HEK293 (cell line): ENCODE measurements at regions not wholly inside any gene's neighbourhood (a gene's known extent, or its start where the extent isn't known, plus 50 kb on each side); places are given as distances from the start of the nearest gene placed in this dataset.

Experiments
- CTCF ChIA-PET: fragments of 350-600 bp; formaldehyde crosslinking; extraction: SDS; loops from one replicate; lab custom pipeline; 2021; ENCODE audit warnings: antibody characterized with exemption; lab: Yijun Ruan, JAX
- POLR2A ChIA-PET: fragments of 300-600 bp; formaldehyde crosslinking; extraction: SDS; loops from one replicate; lab custom pipeline; 2020; ENCODE audit warnings: antibody characterized with exemption, inconsistent platforms; lab: Yijun Ruan, JAX
- H3K27ac ChIP-seq: fragments of 200-500 bp; sonication (Bioruptor generic); 2 replicates; pipeline ENCODE4 v1.5.1; 2014; ENCODE audit warnings: low read depth, low read length, control low read depth, inconsistent platforms; ENCODE audit errors: extremely low read depth
- H3K36me3 ChIP-seq, 2 experiments: fragments of 200-500 bp in 1 of 2; sonication (Bioruptor generic) in 1 of 2; 1 replicate in 1 of 2; 2 replicates in 1 of 2; pipeline ENCODE4 v1.5.1; 2014 to 2017; ENCODE audit warnings: inconsistent platforms in 2 of 2, low read length in 2 of 2; ENCODE audit not compliant: control insufficient read depth in 2 of 2, insufficient read depth in 1 of 2
- H3K4me1 ChIP-seq: fragments of 200-500 bp; sonication (Bioruptor generic); 2 replicates; pipeline ENCODE4 v1.5.1; 2014; ENCODE audit warnings: mild to moderate bottlenecking, low read length, inconsistent platforms; ENCODE audit not compliant: control insufficient read depth, insufficient read depth
- H3K4me3 ChIP-seq: 2 replicates; pipeline ENCODE4 v1.5.1; 2011; ENCODE audit warnings: low read depth, mild to moderate bottlenecking, control low read depth, low read length, moderate library complexity
- H3K9me3 ChIP-seq: fragments of 200-500 bp; sonication (Bioruptor generic); 2 replicates; pipeline ENCODE4 v1.5.1; 2014; ENCODE audit warnings: low read depth, low read length, inconsistent platforms; ENCODE audit not compliant: control insufficient read depth, insufficient read depth
- BCL11B ChIP-seq: fragments of 450-650 bp; formaldehyde crosslinking; IDR thresholded peaks from 2 replicates; pipeline ENCODE4 v1.5.1; 2016; ENCODE audit warnings: low read depth, missing biosample characterization, missing genetic modification characterization
- KLF17 ChIP-seq: fragments of 450-650 bp; formaldehyde crosslinking; IDR thresholded peaks from 2 replicates; pipeline ENCODE4 v1.5.1; 2016; ENCODE audit warnings: missing biosample characterization, missing genetic modification characterization
- PRDM2 ChIP-seq: fragments of 450-650 bp; formaldehyde crosslinking; IDR thresholded peaks from 2 replicates; pipeline ENCODE4 v1.5.1; 2016; ENCODE audit warnings: missing biosample characterization, missing genetic modification characterization, borderline replicate concordance
- RBAK ChIP-seq: fragments of 450-650 bp; formaldehyde crosslinking; IDR thresholded peaks from 2 replicates; pipeline ENCODE4 v1.5.1; 2016; ENCODE audit warnings: missing biosample characterization, missing genetic modification characterization
- SP7 ChIP-seq: fragments of 450-650 bp; formaldehyde crosslinking; IDR thresholded peaks from 2 replicates; pipeline ENCODE4 v1.5.1; 2016; ENCODE audit warnings: missing biosample characterization, missing genetic modification characterization
- TSHZ1 ChIP-seq: fragments of 450-650 bp; formaldehyde crosslinking; IDR thresholded peaks from 2 replicates; pipeline ENCODE4 v1.5.1; 2016; ENCODE audit warnings: missing biosample characterization, missing genetic modification characterization, borderline replicate concordance
- ZBTB44 ChIP-seq: fragments of 450-650 bp; IDR thresholded peaks from 2 replicates; pipeline ENCODE4 v1.5.1; 2018; ENCODE audit warnings: missing biosample characterization, mild to moderate bottlenecking, missing genetic modification characterization
- ZFP37 ChIP-seq: fragments of 450-650 bp; formaldehyde crosslinking; IDR thresholded peaks from 2 replicates; pipeline ENCODE4 v1.5.1; 2016; ENCODE audit warnings: missing biosample characterization, missing genetic modification characterization
- ZNF146 ChIP-seq: fragments of 450-650 bp; formaldehyde crosslinking; IDR thresholded peaks from 2 replicates; pipeline ENCODE4 v1.5.1; 2016; ENCODE audit warnings: missing biosample characterization, missing genetic modification characterization
- ZNF184 ChIP-seq: fragments of 450-650 bp; IDR thresholded peaks from 2 replicates; pipeline ENCODE4 v1.5.1; 2018; ENCODE audit warnings: missing biosample characterization, mild to moderate bottlenecking, missing genetic modification characterization
- ZNF488 ChIP-seq: fragments of 450-650 bp; formaldehyde crosslinking; IDR thresholded peaks from 2 replicates; pipeline ENCODE4 v1.5.1; 2016; ENCODE audit warnings: missing biosample characterization, missing genetic modification characterization
- ZNF513 ChIP-seq: fragments of 450-650 bp; IDR thresholded peaks from 2 replicates; pipeline ENCODE4 v1.5.1; 2018; ENCODE audit warnings: missing biosample characterization, missing genetic modification characterization
- ZNF560 ChIP-seq: fragments of 450-650 bp; formaldehyde crosslinking; IDR thresholded peaks from 2 replicates; pipeline ENCODE4 v1.5.1; 2017; ENCODE audit warnings: missing biosample characterization, missing genetic modification characterization, borderline replicate concordance
- ZNF600 ChIP-seq: fragments of 450-650 bp; formaldehyde crosslinking; IDR thresholded peaks from 2 replicates; pipeline ENCODE4 v1.5.1; 2016; ENCODE audit warnings: missing biosample characterization, missing genetic modification characterization
- ZNF623 ChIP-seq: fragments of 450-650 bp; formaldehyde crosslinking; IDR thresholded peaks from 2 replicates; pipeline ENCODE4 v1.5.1; 2016; ENCODE audit warnings: missing biosample characterization, missing genetic modification characterization
- ZNF624 ChIP-seq: fragments of 450-650 bp; formaldehyde crosslinking; IDR thresholded peaks from 2 replicates; pipeline ENCODE4 v1.5.1; 2017; ENCODE audit warnings: missing biosample characterization, missing genetic modification characterization
- ZNF677 ChIP-seq: fragments of 450-650 bp; IDR thresholded peaks from 2 replicates; pipeline ENCODE4 v1.5.0; 2018; ENCODE audit warnings: missing biosample characterization, mild to moderate bottlenecking, missing genetic modification characterization, moderate library complexity
- ZNF76 ChIP-seq: fragments of 450-650 bp; formaldehyde crosslinking; IDR thresholded peaks from 2 replicates; pipeline ENCODE4; 2016; ENCODE audit warnings: low read depth, missing biosample characterization, missing genetic modification characterization, borderline replicate concordance
- ZSCAN4 ChIP-seq: fragments of 450-650 bp; formaldehyde crosslinking; IDR thresholded peaks from 2 replicates; pipeline ENCODE4 v1.5.1; 2017; ENCODE audit warnings: missing biosample characterization, missing genetic modification characterization

GRCh38 chr20:16106191-16106849 is 466.9 kb downstream of the KIF16B start:
- TF ChIP-seq ZBTB44 (tag by site-specific recombination) (no peak), KLF17 (tag by site-specific recombination) (no peak), ZNF560 (tag by site-specific recombination) (no peak), ZNF600 (tag by site-specific recombination) (no peak), RBAK (tag by site-specific recombination) (no peak), SP7 (no peak), ZNF513 (no peak), ZNF76 (tag by site-specific recombination) (no peak), ZNF677 (no peak), ZNF146 (no peak), ZNF488 (tag by site-specific recombination) (no peak), ZSCAN4 (no peak), ZNF184 (tag by site-specific recombination) (no peak), ZFP37 (tag by site-specific recombination) (no peak), TSHZ1 (no peak), PRDM2 (tag by site-specific recombination) (no peak), ZNF623 (no peak), BCL11B (tag by site-specific recombination) (no peak), ZNF624 (no peak)
- Histone ChIP-seq H3K27ac (no peak overlapping the region), H3K9me3 (no peaks in the 10 kb centered on the region), H3K4me1 (no peaks in the 10 kb centered on the region), H3K36me3 (no peaks in the 10 kb centered on the region), H3K4me3 (no peak overlapping the region)
- ChIA-PET CTCF (no interaction called here), POLR2A (no interaction called here)
